ENCODE measurements at regions not wholly inside any gene's neighbourhood (a gene's known extent, or its start where the extent isn't known, plus 50 kb on each side); places are given as distances from the start of the nearest gene placed in this dataset.

DNA sequence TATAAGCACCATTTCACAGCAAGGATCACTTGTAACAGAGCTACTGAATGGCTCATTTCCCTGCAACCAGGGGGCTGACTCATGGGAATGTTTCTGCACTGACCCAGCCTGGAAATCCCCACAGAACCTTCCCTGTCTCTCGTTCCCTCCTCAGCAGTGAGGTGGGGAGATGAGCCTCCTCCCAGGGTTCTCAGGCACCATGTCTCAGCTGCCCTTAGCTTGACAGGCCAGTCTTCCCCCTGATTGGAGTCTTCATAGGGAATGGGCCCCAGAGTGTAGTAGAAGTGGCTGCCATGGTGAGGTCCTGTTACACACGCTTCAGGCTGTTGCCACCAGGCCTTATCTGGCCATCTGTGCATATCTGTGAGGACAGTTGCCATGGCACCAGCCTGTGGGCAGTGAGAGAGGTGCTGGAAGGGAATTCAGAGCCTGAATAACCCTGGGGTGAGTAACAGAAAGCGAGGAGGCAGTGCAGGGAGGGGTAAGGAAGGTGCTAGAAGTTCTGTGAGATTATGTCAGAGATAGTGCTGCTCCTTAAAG lies 324.4 kb downstream of the ENC1 start:
- TF ChIP-seq ZNF791 (tag by site-specific recombination; IDR thresholded peaks at IDR 0.05) (no peak), BCL11B (tag by site-specific recombination; IDR thresholded peaks at IDR 0.05; ENCODE audit: low read depth) (no peak), KLF9 (tag by site-specific recombination; IDR thresholded peaks at IDR 0.05; ENCODE audit: low read depth) (no peak), MYNN (tag by site-specific recombination; IDR thresholded peaks at IDR 0.05; ENCODE audit: borderline replicate concordance) (no peak), ZNF433 (tag by site-specific recombination; IDR thresholded peaks at IDR 0.05; ENCODE audit: low read depth) (no peak), ZNF350 (tag by site-specific recombination; IDR thresholded peaks at IDR 0.05) (no peak), ZNF510 (tag by site-specific recombination; IDR thresholded peaks at IDR 0.05; ENCODE audit: insufficient replicate concordance) (no peak)
- TF ChIP-seq, protein P1, sequence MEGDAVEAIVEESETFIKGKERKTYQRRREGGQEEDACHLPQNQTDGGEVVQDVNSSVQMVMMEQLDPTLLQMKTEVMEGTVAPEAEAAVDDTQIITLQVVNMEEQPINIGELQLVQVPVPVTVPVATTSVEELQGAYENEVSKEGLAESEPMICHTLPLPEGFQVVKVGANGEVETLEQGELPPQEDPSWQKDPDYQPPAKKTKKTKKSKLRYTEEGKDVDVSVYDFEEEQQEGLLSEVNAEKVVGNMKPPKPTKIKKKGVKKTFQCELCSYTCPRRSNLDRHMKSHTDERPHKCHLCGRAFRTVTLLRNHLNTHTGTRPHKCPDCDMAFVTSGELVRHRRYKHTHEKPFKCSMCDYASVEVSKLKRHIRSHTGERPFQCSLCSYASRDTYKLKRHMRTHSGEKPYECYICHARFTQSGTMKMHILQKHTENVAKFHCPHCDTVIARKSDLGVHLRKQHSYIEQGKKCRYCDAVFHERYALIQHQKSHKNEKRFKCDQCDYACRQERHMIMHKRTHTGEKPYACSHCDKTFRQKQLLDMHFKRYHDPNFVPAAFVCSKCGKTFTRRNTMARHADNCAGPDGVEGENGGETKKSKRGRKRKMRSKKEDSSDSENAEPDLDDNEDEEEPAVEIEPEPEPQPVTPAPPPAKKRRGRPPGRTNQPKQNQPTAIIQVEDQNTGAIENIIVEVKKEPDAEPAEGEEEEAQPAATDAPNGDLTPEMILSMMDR (tag by site-specific recombination; IDR thresholded peaks at IDR 0.05): no peak
- TF ChIP-seq, protein P2, sequence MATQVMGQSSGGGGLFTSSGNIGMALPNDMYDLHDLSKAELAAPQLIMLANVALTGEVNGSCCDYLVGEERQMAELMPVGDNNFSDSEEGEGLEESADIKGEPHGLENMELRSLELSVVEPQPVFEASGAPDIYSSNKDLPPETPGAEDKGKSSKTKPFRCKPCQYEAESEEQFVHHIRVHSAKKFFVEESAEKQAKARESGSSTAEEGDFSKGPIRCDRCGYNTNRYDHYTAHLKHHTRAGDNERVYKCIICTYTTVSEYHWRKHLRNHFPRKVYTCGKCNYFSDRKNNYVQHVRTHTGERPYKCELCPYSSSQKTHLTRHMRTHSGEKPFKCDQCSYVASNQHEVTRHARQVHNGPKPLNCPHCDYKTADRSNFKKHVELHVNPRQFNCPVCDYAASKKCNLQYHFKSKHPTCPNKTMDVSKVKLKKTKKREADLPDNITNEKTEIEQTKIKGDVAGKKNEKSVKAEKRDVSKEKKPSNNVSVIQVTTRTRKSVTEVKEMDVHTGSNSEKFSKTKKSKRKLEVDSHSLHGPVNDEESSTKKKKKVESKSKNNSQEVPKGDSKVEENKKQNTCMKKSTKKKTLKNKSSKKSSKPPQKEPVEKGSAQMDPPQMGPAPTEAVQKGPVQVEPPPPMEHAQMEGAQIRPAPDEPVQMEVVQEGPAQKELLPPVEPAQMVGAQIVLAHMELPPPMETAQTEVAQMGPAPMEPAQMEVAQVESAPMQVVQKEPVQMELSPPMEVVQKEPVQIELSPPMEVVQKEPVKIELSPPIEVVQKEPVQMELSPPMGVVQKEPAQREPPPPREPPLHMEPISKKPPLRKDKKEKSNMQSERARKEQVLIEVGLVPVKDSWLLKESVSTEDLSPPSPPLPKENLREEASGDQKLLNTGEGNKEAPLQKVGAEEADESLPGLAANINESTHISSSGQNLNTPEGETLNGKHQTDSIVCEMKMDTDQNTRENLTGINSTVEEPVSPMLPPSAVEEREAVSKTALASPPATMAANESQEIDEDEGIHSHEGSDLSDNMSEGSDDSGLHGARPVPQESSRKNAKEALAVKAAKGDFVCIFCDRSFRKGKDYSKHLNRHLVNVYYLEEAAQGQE (tag by site-specific recombination; IDR thresholded peaks at IDR 0.05): no peak

Measured in HEK293 (cell line).